ENCODE measurements at regions not wholly inside any gene's neighbourhood (a gene's known extent, or its start where the extent isn't known, plus 50 kb on each side); places are given as distances from the start of the nearest gene placed in this dataset.
"Not testable (repeated sequence)": the region's sequence is repeated elsewhere in the genome, so short reads cannot be mapped to it uniquely, and the experiment has no call there.

DNA sequence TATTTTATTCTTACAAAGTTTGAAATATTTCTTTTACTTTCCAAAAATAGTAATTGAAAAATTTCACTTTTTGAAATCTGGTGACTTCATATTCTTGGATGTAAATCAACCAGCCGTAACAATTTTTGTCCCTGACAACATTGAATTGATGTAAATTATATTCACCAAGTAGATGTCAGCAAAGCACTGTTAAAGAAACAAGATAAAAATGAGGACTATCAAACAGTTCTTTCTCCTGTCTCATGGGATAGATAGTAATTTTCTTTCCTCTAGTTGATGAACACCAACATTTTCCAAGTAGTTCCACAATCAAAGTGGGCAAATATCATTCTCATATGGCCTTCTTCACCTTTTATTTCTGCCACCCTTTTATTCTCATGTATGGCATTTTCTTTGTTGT lies 1461.9 kb downstream of the MAT2B start:
- DNase-seq (ENCODE audit: low read depth): no peak

DNA sequence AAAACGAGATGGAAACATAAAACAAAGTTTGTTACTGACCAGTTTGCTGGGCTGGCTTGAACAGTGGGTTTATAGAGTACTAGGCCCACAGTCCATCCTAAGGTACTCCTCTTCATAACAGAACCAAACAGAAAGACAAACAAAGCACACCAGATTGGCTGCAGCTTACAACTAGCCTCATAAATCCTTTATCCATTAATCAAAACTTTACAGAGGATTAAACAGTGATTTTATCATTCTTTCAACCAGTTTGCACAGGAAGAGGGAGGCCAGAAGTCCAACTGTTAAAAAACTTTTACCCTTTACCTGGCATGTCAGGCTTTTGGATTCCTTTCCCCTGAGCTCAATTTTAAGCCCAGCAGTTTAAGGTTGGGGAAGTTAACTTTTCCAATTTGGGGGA lies 1467.6 kb downstream of the MAT2B start:
- DNase-seq (ENCODE audit: low read depth): no peak

DNA sequence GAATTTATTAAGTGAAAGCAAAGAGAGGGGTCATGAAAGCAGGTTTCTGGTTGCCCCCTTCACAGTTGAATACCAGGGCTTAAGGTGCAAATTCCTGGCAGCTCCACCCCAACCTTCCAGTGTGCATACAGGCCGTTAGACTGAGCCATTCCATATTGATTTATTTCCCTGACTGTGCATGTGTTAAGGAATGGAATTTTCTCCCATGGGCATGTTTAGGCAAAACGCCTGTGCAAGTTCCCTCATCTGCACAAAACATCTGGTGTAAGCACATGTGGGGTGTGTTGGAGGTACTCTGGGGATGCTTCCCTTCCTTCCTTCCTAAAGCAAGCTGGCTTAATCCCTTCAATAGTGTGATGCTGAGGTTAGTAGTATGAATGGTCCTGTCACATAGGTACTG lies 1470.6 kb downstream of the MAT2B start:
- DNase-seq (ENCODE audit: low read depth): no peak

DNA sequence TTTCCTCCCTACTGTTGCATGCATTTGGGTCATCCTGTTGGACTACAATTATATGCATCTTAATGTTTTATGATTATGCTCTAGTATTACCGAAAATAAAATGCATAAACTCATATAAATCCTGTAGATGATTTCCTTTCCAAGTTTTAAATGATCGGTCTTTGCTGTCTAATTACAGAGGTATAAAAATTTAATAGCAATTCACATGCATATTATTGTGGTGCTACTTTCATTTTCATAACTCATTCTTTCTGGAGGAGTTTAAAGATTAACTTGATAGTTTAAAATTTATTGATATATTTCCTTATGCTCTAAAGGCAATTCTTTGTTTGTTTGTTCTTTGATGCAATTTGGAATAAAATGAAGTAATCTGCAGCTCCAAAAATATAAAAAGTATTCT lies 1475.1 kb downstream of the MAT2B start:
- no peak for DNase-seq (ENCODE audit: low read depth)

DNA sequence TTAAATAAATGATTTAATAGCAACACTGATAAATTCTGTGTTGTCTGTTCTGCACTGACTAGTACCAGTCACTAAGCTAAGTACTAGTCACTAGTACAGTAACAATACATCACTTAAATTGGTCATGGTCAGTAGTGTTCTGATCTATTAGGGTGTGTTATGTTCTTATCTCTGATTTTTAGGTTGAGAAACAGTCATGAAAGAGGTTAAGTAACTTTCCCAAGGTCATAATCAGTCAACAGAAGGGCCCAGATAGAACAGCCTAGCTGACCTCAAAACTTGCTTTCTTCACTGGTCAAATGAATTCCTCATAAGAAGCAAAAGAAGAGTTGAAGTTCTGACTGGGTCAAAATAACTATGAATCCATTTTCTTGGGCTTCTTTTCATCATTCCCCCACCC lies 1492.7 kb downstream of the MAT2B start:
- DNase-seq (ENCODE audit: low read depth): no peak

DNA sequence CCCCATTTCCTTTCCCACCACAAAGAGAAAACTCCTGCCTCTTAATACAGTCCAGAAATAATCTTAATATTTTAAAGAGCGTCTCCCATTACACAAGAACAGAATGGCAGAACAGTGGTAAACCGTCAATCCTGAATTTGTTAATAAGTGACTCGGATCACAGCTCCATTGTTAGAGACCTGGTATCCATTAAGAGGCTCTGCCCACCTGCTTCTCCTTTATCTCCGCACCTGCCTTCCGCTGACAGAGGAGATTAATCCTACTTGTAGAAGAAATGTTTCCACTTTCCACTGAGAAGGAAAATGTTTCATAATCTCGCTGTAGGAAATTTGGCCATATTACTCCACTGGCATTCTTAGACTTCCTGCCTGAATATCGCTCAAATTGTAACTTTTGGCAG lies 1493.2 kb downstream of the MAT2B start:
- DNase-seq (ENCODE audit: low read depth): no peak

DNA sequence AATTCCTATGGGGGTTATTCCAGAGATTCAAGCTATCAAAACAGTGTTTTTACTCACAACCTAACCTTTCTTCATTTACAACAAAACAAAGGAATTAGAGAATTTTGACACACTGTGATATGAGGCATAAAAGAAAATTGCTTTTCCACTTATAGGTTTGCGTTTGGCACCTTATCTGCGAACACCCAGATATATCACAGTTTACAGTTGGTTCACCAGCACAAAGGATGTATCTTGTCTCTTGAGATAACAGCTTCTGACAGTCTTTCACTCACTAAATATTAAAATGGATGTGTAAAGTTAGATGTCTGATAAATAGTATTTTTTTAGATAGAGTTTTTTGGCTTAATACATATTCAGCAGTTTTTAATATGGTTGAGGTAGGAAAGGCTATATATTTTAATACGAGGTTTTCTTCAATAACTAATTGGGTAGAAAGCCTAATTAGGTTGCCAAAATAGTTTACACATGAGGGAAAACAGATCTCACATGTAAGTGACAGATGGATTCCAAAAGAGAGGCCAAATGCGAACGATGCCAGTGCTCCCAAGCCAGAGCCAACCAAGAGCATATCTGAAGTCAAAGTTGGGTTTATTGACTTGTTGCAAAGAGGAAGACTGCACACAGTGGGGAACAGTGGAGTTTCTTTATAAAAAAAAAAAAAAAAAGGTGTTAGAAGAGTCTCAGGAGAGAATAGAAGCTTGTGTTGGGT lies 1495.2 kb downstream of the MAT2B start:
- no peak for DNase-seq (ENCODE audit: low read depth)

DNA sequence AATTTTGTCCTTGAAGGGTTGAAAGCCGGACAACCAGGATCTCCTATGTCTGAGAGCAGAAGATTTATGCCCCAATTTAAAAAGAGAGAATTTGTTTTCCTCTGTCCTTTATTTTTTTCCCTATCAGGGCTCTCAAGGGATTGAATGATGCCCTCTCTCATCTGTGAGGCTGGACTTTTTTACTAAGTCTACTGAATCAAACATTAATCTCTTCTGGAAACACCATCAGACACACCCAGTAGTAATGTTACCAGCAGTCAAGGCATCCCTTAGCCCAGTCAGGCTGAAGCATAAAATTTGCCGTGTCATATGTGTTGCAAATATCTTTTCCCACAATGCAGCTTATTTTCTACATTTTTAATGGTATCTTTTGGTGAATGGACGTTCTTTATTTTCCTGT lies 1497.9 kb downstream of the MAT2B start:
- no peak for DNase-seq (ENCODE audit: low read depth)

DNA sequence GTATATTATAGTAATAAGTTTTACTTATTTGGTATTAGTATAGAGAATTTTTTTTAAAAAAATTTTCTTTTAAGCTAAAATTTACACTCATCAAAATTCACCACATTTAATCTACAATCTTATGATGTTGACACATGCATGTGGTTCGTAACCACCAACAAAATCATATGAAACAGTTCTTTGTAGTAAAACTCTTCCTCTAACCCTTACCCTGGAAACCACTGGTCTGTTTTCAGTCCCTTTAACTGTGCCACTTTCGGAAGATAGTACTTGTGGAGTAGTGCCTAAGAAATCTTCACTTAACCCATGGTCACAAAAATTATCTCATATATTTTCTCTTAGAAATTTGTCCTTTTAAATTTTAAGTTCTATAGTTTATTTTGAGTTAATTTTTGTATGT lies 1498.8 kb downstream of the MAT2B start:
- no peak for DNase-seq (ENCODE audit: low read depth)

DNA sequence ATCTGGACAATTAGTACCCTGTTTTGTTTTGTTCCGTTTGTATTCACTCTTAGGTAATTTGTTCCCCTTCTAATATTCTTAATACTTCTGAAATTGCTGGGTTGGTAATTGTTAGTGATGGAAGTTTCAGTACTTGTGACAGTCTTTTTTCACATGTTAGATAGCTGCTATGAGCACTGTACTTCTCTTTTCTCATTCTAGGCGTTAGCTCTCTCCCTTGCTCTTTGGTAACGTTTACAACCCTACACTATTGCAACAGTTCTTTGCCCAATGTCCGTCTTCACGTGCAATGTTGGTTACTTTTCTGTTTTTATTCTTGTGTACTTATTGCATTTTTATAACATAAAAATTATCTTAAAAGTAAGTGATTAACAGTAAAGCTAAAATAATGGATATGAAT lies 1509.0 kb downstream of the MAT2B start:
- no peak for DNase-seq (ENCODE audit: low read depth)

DNA sequence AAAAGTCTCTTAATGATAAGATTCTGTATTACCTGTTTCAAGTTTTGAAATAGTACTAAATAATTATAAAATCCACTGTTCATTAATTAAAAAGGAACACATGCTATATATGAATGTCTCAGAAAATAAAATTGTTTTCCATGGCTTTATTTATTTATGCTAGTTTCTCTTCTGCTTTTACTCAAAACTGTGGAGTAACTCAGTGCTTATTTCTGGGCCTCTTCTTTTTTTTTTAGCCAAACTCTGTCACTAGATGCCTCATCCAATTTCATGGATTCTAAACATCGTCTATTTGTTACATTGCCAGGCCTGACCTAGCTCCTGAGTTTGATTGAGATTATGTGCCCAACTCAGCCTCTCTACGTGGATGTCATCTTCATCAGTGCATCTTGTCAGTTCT lies 1509.7 kb downstream of the MAT2B start:
- DNase-seq (ENCODE audit: low read depth): no peak

DNA sequence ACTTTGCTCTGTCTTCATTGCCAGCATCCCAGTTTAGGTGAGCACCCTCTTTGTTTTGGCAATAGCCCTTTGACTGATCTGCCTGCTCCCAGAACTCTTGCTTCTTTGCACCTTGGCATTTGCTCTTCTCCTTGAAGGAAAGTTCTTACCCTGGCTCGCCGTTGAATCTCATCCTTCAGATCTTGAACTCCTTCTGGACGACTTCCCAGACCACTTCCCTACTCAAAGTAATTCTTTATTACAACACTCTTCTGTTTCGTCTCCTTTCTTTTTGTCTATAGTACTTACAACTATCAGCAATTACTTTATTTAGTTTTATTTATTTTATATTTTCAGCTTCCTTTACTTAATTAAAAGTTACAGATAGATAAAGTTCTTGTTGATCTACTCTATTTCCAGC lies 1510.1 kb downstream of the MAT2B start:
- no peak for DNase-seq (ENCODE audit: low read depth)

DNA sequence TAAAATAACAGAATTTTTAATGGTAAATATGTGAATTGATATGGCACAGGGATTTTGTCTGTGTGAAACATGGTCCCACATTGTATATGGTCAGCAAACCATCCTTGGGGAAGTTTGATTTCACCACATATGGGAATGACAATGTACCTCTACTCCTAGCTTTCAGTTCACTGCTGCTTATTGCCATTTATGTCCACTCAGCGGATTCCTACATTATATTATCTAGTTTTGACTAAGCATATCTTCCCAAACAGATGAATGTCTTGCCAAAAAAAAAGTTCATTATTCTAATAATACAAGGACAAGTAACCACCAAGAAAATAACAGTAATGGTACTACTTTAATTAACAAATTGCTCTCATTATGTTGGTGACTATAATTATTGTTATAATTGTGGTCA lies 1521.6 kb downstream of the MAT2B start:
- DNase-seq (ENCODE audit: low read depth): no peak

DNA sequence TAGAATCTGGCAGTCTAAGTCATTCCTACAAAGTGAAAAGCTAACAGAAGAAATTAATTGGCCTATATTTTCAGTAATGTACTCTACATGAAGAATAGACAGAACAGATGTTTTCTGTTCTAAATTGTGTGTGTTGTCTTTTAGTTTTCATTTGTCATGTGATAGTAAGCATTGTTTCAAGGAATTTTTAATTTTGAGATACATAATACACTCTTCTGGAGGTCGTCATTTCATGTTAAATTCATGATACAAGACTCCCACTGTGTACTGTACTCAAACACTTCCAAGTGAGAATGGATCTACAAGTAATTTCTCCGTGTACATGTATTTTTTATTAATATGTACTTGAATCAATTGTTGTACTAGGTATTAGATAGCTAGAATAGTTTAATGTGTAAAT lies 1522.9 kb downstream of the MAT2B start:
- no peak for DNase-seq (ENCODE audit: low read depth)

DNA sequence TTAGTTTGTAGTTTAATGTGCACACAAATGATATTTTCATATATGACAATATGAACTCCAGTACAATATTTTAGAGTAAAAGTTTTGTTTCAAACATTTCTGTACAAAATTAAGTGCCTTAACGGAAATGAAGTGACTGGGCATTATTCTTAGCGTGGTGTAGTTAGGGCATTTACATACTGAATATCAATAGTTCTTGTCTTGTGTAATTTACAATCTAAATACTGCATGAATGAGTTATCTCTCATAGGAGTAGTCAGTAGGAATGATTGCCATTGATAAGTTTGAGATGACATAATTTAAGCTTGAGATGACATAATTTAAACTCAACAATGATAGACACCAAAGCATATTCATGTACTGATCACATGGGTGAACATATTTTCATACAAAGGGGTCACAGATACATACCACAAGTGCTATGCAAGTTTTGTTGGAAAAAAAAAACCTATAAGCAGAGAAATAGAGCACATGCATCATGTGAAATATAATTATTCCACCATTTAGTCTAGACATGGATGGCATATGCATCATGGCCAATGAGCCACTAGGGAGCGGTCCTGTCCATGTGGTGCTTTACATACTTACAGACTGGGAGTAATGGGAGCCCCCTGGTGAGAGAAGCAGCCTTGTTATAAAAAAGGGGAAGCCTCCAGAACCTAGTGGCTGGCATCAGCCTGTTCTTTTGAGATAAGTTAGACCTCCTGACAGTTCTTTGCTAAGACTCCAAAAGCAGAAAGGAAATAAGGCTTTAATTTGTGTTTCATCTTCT lies 1523.9 kb downstream of the MAT2B start:
- no peak for DNase-seq (ENCODE audit: low read depth)

DNA sequence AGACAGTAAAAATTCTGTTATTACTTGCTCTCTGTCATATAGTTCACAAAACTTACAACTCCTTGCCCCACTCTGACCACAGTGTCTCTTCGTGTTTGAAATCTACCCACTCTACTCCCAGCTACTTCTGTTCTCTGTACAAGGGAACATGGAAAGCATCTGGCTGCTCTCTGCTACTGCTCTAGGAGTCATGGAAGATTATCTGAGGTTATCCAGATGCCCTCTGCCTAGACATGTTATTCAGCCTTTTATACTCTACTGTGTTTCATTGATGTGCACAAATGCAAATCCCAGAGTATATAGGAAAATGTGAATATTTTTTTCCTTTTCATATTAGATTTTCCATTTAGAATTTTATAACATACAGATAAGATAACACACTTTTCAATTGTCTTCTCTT lies 1525.6 kb downstream of the MAT2B start:
- no peak for DNase-seq (ENCODE audit: low read depth)

DNA sequence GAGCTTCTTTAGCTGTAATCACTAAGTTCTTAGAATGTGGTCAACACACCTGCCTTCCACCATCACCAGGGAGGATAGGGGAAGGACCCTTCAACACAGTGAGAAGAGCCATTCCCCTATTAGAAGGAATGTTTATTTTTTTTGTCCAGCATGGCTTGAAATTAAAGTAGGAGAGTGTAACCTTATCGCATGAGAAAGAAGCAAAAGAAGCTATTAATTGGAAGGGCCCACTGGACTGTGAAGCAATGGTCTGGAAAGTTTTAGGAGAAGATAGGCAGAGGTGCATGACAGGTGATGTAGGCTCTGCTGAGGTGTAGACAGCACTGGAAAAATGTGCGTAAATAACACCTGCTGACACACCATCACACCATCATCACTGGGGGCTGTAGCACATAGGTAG lies 1526.0 kb downstream of the MAT2B start:
- DNase-seq (ENCODE audit: low read depth): no peak

DNA sequence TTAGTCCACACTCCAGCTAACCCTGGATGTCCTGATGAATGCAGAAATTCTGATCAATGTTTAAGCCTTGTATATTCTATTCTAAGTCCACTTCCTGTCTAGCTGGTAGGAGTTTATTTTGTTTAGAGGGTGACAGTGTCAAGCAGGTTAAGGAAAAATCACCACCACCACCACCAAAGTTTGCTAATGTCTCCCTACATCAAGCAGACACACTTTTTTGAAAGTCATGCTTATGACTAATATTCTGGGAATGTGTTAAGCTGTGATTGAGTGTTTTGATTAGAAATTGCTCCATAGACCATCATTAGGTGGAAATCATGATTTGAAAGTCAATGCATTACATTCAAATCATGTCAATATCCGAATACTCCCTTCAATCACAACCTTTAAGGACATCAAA lies 1530.1 kb downstream of the MAT2B start:
- no peak for DNase-seq (ENCODE audit: low read depth)

DNA sequence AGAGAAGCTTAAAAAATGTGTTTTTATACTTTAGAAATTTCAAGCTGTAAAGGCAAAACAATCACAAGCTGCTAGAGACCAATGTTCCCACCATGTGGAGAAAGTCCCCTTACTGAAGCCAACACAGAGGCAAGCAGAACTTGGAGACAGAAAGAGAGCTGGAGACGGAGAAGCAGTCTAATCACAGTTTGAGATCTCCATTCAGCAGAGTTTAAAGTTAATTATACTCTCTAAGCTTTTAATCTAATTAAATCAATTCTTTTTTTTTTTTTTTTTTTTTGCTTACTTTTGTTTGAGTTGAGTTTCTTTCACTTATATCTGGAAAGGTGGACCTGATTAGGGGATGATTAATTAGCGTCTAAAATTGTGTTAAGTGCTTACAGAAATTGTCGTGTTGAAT lies 1534.3 kb downstream of the MAT2B start:
- no peak for DNase-seq (ENCODE audit: low read depth)

DNA sequence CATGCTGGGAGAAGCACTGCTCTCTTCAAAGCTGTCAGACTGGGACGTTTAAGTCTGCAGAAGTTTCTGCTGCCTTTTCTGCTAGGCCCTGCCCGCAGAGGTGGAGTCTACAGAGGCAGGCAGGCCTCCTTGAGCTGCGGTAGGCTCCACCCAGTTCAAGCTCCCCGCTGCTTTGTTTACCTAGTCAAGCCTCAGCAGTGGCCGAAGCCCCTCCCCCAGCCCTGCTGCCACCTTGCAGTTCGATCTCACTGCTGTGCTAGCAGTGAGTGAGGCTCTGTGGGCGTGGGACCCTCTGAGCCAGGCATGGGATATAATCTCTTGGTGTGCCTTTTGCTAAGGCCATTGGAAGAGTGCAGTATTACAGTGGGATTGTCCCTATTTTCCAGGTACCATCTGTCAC lies 1540.5 kb downstream of the MAT2B start:
- not testable (repeated sequence) for DNase-seq (ENCODE audit: low read depth)

DNA sequence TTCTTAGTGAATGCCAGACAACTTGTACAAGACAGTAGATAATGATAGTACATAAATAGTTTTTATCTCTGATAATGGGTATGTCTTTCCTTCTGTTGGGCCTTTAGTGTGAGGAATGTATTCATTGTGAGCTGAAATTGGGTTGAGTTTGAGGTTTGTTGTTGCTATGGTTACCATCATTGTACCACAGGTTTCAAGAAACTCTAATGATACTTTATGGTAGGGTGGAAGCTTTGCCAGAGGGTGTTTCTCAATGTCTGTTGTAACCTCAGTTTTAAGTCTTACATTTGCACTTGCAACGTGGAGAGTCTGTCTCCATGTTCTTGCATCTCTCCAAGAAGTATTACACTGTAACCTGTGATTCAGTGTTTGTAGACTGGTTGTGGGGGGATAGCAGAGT lies 1550.1 kb downstream of the MAT2B start:
- no peak for DNase-seq (ENCODE audit: low read depth)

DNA sequence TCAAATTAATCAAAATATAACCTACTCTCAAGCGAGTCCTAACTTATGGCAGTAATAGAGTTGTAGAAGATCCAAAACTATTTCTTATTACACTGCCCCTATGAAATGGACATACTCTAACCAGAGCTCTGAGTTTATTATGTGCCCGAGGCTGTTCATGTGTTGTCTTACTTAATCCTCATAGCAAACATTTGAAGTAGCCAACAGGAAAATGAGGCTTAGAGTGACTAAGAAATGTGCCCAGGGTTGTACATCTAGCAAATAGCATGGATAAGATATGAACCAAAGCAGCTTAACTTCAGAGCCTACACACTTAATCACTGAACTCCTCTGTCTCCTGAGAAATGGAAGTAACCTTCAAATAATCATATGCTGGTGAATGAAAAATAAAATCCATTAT lies 1551.7 kb downstream of the MAT2B start:
- no peak for DNase-seq (ENCODE audit: low read depth)

DNA sequence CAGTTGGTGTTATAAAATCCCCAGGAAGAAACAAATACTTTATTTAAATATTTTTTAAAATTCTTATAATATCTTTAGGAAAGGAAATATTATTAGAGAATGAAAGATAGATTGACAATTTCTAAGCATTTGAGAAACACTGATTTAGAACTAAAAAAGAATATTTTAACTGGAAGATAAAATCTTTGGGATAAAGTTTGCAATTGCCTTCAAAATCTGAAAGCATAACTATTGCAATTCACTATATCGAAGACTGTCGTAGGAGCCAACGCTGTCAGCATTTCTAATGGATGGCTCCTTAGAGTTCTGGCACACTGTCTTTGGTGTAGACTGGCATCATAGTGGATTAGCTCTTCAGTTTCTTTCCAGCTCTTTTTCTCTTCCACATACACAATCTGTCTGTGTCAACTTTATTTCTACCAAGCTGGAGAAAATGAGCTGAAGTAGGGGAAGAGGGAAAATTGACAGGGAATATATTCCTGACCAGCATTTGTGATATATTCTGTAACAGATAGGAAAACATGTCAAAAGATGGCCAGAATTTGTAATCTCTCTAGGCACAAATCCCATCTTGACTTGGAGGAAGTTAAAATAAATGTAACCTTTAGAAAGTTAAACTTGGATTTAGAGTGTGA lies 1561.4 kb downstream of the MAT2B start:
- no peak for DNase-seq (ENCODE audit: low read depth)

Data from RPMI7951 (cell line).